ENCODE measurements at regions not wholly inside any gene's neighbourhood (a gene's known extent, or its start where the extent isn't known, plus 50 kb on each side); places are given as distances from the start of the nearest gene placed in this dataset.

DNA sequence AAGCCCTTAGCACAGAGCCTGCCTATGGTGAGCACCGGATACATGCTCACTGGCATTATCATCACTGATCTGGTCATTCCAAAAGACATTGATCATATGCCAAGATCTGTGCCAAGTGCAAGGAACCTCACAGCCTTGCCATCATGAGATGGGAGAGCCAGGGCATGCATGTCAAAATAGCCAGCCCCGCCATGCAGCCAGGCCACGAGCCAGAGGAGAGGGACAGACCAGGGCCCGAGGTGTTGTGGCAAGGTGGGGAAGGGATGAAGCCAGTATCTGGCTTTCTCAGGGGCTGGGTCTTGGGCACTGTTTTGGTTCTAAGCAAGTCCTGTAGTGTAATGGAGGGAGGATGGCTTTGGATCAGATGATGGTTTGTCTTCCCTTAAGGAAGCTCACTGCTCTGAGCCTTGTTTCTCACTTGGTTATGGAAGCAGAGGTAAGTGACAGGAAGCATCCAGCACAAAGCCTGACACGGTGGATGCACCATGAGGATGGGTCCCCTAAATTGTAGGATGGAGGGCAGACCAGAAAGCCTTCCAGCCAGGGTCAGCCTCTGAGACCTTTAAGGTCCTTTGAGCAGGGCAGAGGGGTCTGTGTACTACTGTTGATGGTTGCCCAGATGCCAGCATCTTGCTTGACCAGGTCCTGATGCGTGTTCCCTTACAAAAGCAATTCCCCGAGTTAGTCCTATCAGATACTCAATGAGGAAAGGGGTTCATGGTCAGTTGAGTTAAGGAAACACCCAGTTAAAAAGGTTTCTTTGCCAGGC is 247.7 kb upstream of the TLE3 start:
- Histone ChIP-seq H3K27ac (no peak overlapping the region), H3K9me3 (replicated peaks) (no peaks in the 10 kb centered on the region), H3K27me3 (peaks cover 14% of the 10 kb centered on the region; the same call in 1 of the 2 replicates), H3K4me3 (no peak overlapping the region), H3K4me1 (peaks cover 20% of the 10 kb centered on the region), H3K36me3 (no peaks in the 10 kb centered on the region)
- DNase-seq: no peak

DNA sequence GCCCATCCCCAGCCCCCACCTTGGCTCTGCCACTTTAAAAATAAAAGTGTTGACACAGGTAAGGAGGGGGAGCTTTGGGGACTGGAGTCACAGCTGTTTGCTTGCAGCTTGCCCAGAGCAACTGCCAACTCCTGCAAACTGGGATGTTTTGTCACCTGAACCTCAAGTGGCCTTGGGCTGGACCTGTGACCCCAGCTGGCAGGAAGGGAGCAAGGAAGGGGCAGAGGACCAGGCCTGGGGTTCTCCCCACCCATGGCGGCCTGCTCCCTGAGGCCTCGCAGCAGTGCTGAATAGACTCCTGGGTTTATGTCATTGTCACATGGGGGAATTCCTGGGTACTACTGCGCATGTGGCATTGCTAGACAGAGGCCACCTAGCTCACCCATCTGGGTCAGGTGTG is 246.9 kb upstream of the TLE3 start:
- no peaks in the 10 kb centered on the region for H3K36me3 ChIP-seq
- H3K27me3 ChIP-seq: peaks cover 14% of the 10 kb centered on the region; the same call in 1 of the 2 replicates
- H3K27ac ChIP-seq: no peak overlapping the region
- peaks cover 27% of the 10 kb centered on the region for H3K4me1 ChIP-seq
- no peak overlapping the region for H3K4me3 ChIP-seq
- H3K9me3 ChIP-seq (replicated peaks): no peaks in the 10 kb centered on the region
- DNase-seq: no peak

- Histone ChIP-seq H3K36me3 (no peaks in the 10 kb centered on the region), H3K27ac (no peak overlapping the region), H3K27me3 (peaks cover 14% of the 10 kb centered on the region; the same call in 1 of the 2 replicates), H3K9me3 (replicated peaks) (no peaks in the 10 kb centered on the region), H3K4me1 (peaks cover 32% of the 10 kb centered on the region), H3K4me3 (no peak overlapping the region)
- DNase-seq: peak in 1 of 2 experiments; percentile 0
Observed at GRCh38 chr15:70343961-70344621, 246.4 kb upstream of the TLE3 start.

GRCh38 chr15:70342554-70343548 is 245.1 kb upstream of the TLE3 start:
- DNase-seq: peak; percentile 2 to 29
- H3K4me3 ChIP-seq: no peak overlapping the region
- no peaks in the 10 kb centered on the region for H3K9me3 ChIP-seq (replicated peaks)
- H3K27ac ChIP-seq: no peak overlapping the region
- no peaks in the 10 kb centered on the region for H3K36me3 ChIP-seq
- peaks cover 5% of the 10 kb centered on the region; the same call in 1 of the 2 replicates for H3K27me3 ChIP-seq
- H3K4me1 ChIP-seq: peaks cover 32% of the 10 kb centered on the region

DNA sequence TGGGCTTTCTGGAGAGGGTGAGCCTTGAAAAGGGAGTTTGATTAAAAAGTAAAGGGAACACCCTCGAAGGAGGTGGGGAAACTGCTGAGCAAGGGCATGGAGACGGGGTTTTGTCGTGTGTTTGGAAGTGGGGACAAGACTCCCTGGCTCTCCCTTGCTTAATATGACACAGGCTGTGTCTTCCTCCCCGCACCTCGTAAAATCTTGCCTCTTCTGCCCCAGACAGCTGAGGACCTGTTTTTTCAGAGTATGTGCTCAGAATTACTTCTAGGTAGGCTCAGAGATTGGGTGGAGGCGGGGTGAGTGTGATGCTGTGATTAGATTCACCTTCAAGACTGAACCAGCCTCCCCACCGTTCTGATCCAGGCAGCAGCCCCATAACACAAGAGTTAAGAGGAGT is 244.4 kb upstream of the TLE3 start:
- no peak for DNase-seq
- Histone ChIP-seq H3K27ac (no peak overlapping the region), H3K36me3 (no peaks in the 10 kb centered on the region), H3K4me1 (peaks cover 32% of the 10 kb centered on the region), H3K27me3 (no peaks in the 10 kb centered on the region), H3K9me3 (replicated peaks) (no peaks in the 10 kb centered on the region), H3K4me3 (no peak overlapping the region)

- Histone ChIP-seq H3K36me3 (no peaks in the 10 kb centered on the region), H3K4me3 (no peak overlapping the region), H3K27ac (no peak overlapping the region), H3K27me3 (no peaks in the 10 kb centered on the region), H3K4me1 (peaks cover 32% of the 10 kb centered on the region), H3K9me3 (replicated peaks) (0 out of 2 replicates have a peak, but pooled peaks cover 3% of the 10 kb centered on the region)
- DNase-seq: no peak
Observed at GRCh38 chr15:70341566-70341965, 243.8 kb upstream of the TLE3 start.

DNA sequence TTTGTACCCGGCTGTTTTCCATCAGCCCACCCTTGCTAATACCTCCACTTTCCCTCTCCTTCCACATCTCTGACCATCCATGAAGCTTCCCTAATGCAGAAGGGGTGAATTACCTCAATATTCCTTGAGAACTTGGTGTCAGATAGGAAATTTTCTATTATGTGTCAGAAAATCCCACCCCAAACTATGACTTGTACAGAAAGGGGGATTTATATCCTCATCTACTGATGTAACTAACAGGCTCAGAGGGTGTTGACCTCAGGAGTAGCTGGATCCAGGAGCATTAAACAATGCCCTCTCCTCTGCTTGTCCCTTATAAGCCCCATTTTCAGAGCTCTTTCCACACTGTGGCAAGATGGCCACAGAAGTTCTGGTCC is 242.8 kb upstream of the TLE3 start:
- Histone ChIP-seq H3K27ac (peak overlapping the region; percentile 87), H3K36me3 (no peaks in the 10 kb centered on the region), H3K9me3 (replicated peaks) (peaks cover 5% of the 10 kb centered on the region; the same call in 1 of the 2 replicates), H3K4me1 (peaks cover 32% of the 10 kb centered on the region), H3K4me3 (no peak overlapping the region), H3K27me3 (no peaks in the 10 kb centered on the region)
- no peak for DNase-seq

DNA sequence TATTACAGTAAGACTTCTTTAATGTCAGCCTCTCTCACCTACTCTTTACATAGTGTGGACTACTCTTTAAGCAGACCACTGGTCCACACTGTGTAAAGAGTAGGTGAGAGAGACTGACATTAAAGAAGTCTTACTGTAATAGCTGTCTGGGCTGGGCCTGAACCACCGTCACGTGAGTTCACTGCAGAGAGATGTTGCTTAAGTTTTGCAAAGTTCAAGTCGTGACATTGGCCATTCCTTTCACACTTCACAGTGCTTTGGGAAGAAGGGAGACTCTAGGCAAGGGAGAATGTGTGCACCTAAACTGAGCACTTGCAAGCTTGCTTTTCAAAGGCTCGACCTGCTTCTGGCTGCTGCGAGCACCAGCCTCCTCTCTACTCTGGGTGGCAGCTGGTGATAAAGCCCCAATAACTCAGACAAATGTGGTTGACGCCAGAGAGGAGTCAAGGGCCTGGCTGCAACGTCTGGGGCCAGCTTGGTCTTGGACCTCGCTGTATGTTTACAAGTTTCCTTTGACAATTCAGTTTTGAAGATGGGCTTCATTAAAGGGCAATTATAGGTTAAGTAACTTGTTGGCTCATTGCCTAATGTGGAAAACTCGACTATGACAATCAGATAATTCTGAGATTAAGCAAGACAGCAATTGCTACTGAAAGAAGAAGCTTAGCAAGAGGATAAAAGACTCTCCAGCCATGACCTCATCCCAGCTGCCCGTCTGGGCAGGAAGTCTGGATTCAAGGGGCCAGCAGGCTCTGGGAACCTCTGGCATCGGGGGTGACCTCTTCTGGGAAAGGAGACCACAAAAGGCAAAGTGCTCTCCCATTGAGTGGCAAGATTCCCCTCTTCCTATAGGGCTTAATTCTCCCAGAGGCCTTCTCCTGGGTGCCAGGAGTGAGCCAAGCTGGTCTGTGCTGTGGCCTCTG is 242.1 kb upstream of the TLE3 start:
- peak overlapping the region; percentile 87 for H3K27ac ChIP-seq
- peak; percentile 92 for DNase-seq

GRCh38 chr15:70337277-70338186 is 239.8 kb upstream of the TLE3 start:
- peaks cover 17% of the 10 kb centered on the region for H3K9me3 ChIP-seq (replicated peaks)
- no peaks in the 10 kb centered on the region for H3K36me3 ChIP-seq
- no peak overlapping the region for H3K27ac ChIP-seq
- H3K27me3 ChIP-seq: no peaks in the 10 kb centered on the region
- H3K4me3 ChIP-seq: no peak overlapping the region
- DNase-seq: no peak
- peaks cover 32% of the 10 kb centered on the region for H3K4me1 ChIP-seq

More for the DNA sequence above, 242.1 kb upstream of the TLE3 start:
- no peak overlapping the region for H3K4me3 ChIP-seq
- peaks cover 11% of the 10 kb centered on the region for H3K9me3 ChIP-seq (replicated peaks)
- no peaks in the 10 kb centered on the region for H3K36me3 ChIP-seq
- H3K4me1 ChIP-seq: peaks cover 32% of the 10 kb centered on the region
- H3K27me3 ChIP-seq: no peaks in the 10 kb centered on the region

- H3K36me3 ChIP-seq: no peaks in the 10 kb centered on the region
- no peaks in the 10 kb centered on the region for H3K27me3 ChIP-seq
- H3K9me3 ChIP-seq (replicated peaks): peaks cover 17% of the 10 kb centered on the region
- DNase-seq: no peak
- H3K27ac ChIP-seq: no peak overlapping the region
- no peak overlapping the region for H3K4me3 ChIP-seq
- peaks cover 24% of the 10 kb centered on the region for H3K4me1 ChIP-seq
Observed at GRCh38 chr15:70336425-70337009, 238.8 kb upstream of the TLE3 start.

DNA sequence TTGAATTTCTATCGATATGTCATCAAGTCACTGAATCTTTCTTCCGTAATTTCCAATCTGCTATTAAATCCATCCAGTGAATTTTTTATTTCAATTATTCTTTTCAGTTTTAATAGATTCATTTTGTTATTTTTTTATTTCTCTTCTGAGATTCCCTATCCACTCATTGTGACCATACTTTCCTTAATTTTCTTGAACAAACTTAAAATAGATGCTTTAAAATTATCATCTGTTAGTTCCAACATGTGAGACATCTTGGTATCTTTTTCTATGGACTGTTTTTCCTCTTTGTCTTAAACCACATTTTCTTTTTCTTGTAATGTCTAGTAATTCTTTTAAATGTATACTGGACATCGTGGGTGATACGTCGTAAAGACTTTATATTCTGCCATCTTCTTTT is 236.6 kb upstream of the TLE3 start:
- peaks cover 3% of the 10 kb centered on the region for H3K4me1 ChIP-seq
- H3K27me3 ChIP-seq: no peaks in the 10 kb centered on the region
- H3K27ac ChIP-seq: no peak overlapping the region
- H3K4me3 ChIP-seq: no peak overlapping the region
- no peaks in the 10 kb centered on the region for H3K36me3 ChIP-seq
- peaks cover 19% of the 10 kb centered on the region for H3K9me3 ChIP-seq (replicated peaks)
- DNase-seq: no peak

GRCh38 chr15:70329179-70329578 is 231.5 kb upstream of the TLE3 start:
- no peak overlapping the region for H3K4me3 ChIP-seq
- no peaks in the 10 kb centered on the region for H3K36me3 ChIP-seq
- no peak overlapping the region for H3K27ac ChIP-seq
- H3K4me1 ChIP-seq: peaks cover 12% of the 10 kb centered on the region
- 0 out of 2 replicates have a peak, but pooled peaks cover 2% of the 10 kb centered on the region for H3K9me3 ChIP-seq (replicated peaks)
- no peak for DNase-seq
- H3K27me3 ChIP-seq: no peaks in the 10 kb centered on the region

DNA sequence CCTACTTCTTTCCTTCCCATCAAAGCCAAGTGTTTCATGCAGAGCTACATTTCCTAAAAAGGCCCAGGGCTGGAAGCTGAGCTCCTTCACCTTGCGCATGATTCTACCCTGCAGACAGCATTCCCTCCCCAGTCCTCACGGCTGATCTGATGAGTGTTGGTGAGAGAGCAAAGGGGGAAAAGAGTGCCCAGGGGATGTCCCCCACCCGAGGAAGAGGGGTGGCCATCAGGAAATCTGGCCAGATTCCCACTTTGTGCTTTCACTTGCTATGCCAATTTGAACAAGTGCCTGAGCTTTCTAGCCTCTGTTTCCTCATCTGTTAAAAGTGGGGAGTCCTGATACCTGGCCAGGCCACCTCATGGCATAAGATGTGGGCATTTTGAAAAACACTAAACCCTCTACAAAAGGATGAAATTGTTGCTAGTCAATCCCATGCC is 231.0 kb upstream of the TLE3 start:
- Histone ChIP-seq H3K27ac (no peak overlapping the region), H3K4me3 (no peak overlapping the region), H3K9me3 (replicated peaks) (0 out of 2 replicates have a peak, but pooled peaks cover 2% of the 10 kb centered on the region), H3K27me3 (no peaks in the 10 kb centered on the region), H3K36me3 (no peaks in the 10 kb centered on the region), H3K4me1 (peaks cover 17% of the 10 kb centered on the region)
- DNase-seq: no peak
